NB4 (cell line): ENCODE measurements at regions not wholly inside any gene's neighbourhood (a gene's known extent, or its start where the extent isn't known, plus 50 kb on each side); places are given as distances from the start of the nearest gene placed in this dataset.

Source experiments
- DNase-seq: peaks from one replicate; pipeline ENCODE4 v3.0.0; 2010; ENCODE audit warnings: low read depth
- H3K4me3 ChIP-seq: one replicate; pipeline ENCODE4 v1.5.1; 2011; ENCODE audit warnings: mild to moderate bottlenecking, low read depth, low read length, moderate library complexity
- CTCF ChIP-seq: IDR thresholded peaks from one replicate; pipeline ENCODE4 v1.5.1; 2012; ENCODE audit warnings: low read depth, low read length
- MYC ChIP-seq: IDR thresholded peaks from 2 replicates; pipeline ENCODE4 v1.6.1; 2011; ENCODE audit warnings: low read depth, low read length
- POLR2A ChIP-seq: IDR thresholded peaks from 2 replicates; pipeline ENCODE4 v1.6.1; 2011; ENCODE audit warnings: mild to moderate bottlenecking; ENCODE audit not compliant: insufficient read length; ENCODE audit errors: extremely low read depth
- TF ChIP-seq, protein P1 (sequence below): IDR thresholded peaks from 2 replicates; pipeline ENCODE4 v1.6.1; 2011; ENCODE audit warnings: low read depth, low read length

DNA sequence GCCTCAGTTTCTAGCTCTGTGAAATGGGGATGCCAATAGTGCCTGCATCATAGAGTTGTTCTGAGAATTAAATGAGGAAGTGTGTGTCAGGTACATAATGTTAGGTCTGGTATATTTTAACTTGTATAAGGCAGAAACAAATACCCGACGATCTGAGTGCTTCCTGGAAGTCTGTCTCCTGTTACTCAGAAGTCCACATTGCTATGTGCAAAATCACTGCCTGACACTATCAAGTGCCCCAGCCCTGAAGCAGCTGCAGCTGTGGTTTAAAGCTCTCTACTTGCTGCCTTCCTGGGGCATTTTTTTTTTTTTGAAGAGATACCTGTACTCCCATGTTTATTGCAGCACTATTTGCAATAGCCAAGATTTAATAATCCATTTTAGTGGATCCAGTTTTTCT lies 125.3 kb downstream of the SLC4A3 start:
- no peak overlapping the region for H3K4me3 ChIP-seq
- no peak for TF ChIP-seq CTCF
- TF ChIP-seq POLR2A, result no peak
- TF ChIP-seq, protein P1, sequence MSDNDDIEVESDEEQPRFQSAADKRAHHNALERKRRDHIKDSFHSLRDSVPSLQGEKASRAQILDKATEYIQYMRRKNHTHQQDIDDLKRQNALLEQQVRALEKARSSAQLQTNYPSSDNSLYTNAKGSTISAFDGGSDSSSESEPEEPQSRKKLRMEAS, result no peak
- TF ChIP-seq MYC, result no peak
- DNase-seq, result no peak

DNA sequence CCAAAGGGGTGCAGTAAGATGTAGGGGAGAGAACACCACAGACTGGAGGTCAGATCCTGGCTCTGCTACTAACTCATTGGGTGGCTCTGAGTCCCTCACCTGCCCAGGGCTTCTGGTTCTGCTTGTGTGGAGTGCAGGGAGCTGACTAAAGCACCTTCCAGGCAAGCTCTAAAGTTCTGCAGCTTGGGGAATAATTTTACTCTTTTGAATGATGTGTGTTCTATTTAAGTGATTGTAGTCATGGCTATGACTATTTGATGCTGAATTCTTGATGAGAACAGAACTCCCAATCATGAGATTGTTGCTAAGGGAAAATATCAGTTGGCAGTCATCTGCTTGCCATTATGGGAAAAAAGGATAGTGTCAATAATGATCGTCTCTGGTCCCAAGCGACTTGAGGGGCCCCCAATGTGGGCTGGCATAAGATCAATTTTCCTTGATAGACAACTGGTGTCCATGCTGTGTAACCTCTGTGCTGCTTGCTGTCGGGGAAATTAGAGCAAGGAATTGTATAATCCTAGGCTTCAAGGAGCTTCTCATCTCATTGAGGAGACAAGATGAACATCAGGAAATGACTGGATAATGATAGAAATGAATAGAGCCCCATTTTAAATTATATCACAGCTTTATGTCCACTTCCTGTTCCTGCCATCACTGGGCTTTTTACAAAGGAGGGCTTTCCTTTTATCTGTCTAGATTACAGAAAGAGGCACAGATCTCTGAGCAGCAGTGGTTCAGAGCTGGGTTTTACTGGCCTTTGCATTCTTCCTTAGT lies 131.7 kb downstream of the SLC4A3 start:
- H3K4me3 ChIP-seq, result no peak overlapping the region
- TF ChIP-seq, protein P1, result no peak
- no peak for TF ChIP-seq POLR2A
- TF ChIP-seq CTCF, result no peak
- TF ChIP-seq MYC, result no peak
- no peak for DNase-seq

DNA sequence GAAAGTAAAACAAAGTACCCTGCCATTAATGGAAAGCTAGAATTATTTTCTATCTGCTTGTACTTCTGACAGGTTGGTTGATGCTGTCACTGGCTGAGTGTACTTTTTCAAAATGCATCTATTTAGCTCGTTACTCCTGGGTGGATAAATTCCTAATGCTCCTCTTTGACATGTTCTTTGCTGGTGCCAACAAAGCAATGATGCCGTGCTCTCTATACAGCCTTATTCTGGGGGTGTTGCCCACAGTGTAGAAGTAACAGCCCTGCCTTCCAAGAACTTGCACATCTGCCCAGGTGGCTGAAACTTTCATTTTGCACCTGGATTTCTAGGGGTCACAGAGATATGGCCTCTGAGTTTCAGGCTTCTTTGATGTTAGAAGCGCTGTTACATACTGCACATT lies 132.4 kb downstream of the SLC4A3 start:
- no peak for DNase-seq
- H3K4me3 ChIP-seq, result no peak overlapping the region
- no peak for TF ChIP-seq CTCF
- TF ChIP-seq, protein P1, result no peak
- no peak for TF ChIP-seq MYC
- no peak for TF ChIP-seq POLR2A

GRCh38 chr2:219765231-219765911 lies 137.9 kb downstream of the SLC4A3 start:
- DNase-seq, result peak; percentile 53
- no peak for TF ChIP-seq CTCF
- TF ChIP-seq, protein P1, result no peak
- no peak for TF ChIP-seq MYC
- TF ChIP-seq POLR2A, result no peak
- no peak overlapping the region for H3K4me3 ChIP-seq

DNA sequence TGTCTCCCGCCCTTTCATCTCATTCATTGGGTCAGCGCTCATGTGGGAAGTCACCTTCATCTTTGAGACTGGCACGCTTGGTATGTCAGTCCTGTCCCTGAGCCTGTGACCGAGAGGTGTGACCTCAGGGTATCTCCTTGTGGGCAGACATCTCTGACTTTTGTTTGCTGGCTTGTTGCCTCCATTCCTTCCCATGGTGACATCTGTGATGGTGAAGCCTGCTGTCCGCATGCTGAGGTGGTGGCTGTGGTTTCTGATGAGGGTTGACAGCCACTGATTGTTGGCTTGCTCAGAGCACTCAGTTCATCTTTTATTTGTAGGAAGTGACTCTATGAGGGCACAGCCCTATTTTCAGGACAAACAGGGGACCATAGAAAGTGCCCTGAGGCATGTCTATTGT lies 139.2 kb downstream of the SLC4A3 start:
- no peak for DNase-seq
- TF ChIP-seq POLR2A, result no peak
- TF ChIP-seq, protein P1, result no peak
- no peak for TF ChIP-seq CTCF
- no peak for TF ChIP-seq MYC
- H3K4me3 ChIP-seq, result no peak overlapping the region
